ENCODE measurements at regions not wholly inside any gene's neighbourhood (a gene's known extent, or its start where the extent isn't known, plus 50 kb on each side); places are given as distances from the start of the nearest gene placed in this dataset.

GRCh38 chr12:78530100-78530765 lies 334.3 kb upstream of the SYT1 start:
- DNase-seq (ENCODE audit: low spot score), result no peak
- Histone ChIP-seq H3K9me3 (no peaks in the 10 kb centered on the region), H3K36me3 (no peaks in the 10 kb centered on the region), H3K27ac (no peak overlapping the region), H3K4me1 (replicated peaks) (no peaks in the 10 kb centered on the region), H3K4me3 (no peak overlapping the region), H3K27me3 (replicated peaks; ENCODE audit: insufficient read depth) (no peaks in the 10 kb centered on the region)
- TF ChIP-seq POLR2AphosphoS5 (IDR thresholded peaks at IDR 0.05) (no peak), POLR2A (IDR thresholded peaks at IDR 0.05) (no peak), CTCF (IDR thresholded peaks at IDR 0.05) (no peak)
- intact Hi-C loops (cut with DNase I), result no loop called here
- WGBS, result 77% methylated on average over 4 of the region's 4 CpGs

- TF ChIP-seq CTCF (IDR thresholded peaks at IDR 0.05) (no peak), POLR2A (IDR thresholded peaks at IDR 0.05) (no peak), POLR2AphosphoS5 (IDR thresholded peaks at IDR 0.05) (no peak)
- no peak overlapping the region for H3K27ac ChIP-seq
- WGBS, result 40% methylated on average over 2 of the region's 2 CpGs
- no peak for DNase-seq (ENCODE audit: low spot score)
- H3K4me1 ChIP-seq (replicated peaks), result no peaks in the 10 kb centered on the region
- no peaks in the 10 kb centered on the region for H3K36me3 ChIP-seq
- no peak overlapping the region for H3K4me3 ChIP-seq
- no peaks in the 10 kb centered on the region for H3K27me3 ChIP-seq (replicated peaks; ENCODE audit: insufficient read depth)
- no peaks in the 10 kb centered on the region for H3K9me3 ChIP-seq
- intact Hi-C loops (cut with DNase I), result no loop called here
Measured at GRCh38 chr12:78531831-78532458, 332.6 kb upstream of the SYT1 start.

GRCh38 chr12:78534311-78534710 lies 330.3 kb upstream of the SYT1 start:
- no peaks in the 10 kb centered on the region for H3K4me1 ChIP-seq (replicated peaks)
- TF ChIP-seq CTCF (IDR thresholded peaks at IDR 0.05) (no peak), POLR2A (IDR thresholded peaks at IDR 0.05) (no peak), POLR2AphosphoS5 (IDR thresholded peaks at IDR 0.05) (no peak)
- DNase-seq (ENCODE audit: low spot score), result no peak
- no peaks in the 10 kb centered on the region for H3K36me3 ChIP-seq
- 32% methylated on average over 1 of the region's 1 CpG for WGBS
- H3K4me3 ChIP-seq, result no peak overlapping the region
- H3K27me3 ChIP-seq (replicated peaks; ENCODE audit: insufficient read depth), result no peaks in the 10 kb centered on the region
- intact Hi-C loops (cut with DNase I), result no loop called here
- no peak overlapping the region for H3K27ac ChIP-seq
- no peaks in the 10 kb centered on the region for H3K9me3 ChIP-seq

- 67% methylated on average over 7 of the region's 7 CpGs for WGBS
Measured at GRCh38 chr12:78540606-78541336, 323.8 kb upstream of the SYT1 start.

More at GRCh38 chr12:78540606-78541336, 323.8 kb upstream of the SYT1 start:
- Histone ChIP-seq H3K9me3 (no peaks in the 10 kb centered on the region), H3K4me3 (no peak overlapping the region), H3K27ac (no peak overlapping the region), H3K27me3 (replicated peaks; ENCODE audit: insufficient read depth) (no peaks in the 10 kb centered on the region), H3K4me1 (replicated peaks) (no peaks in the 10 kb centered on the region), H3K36me3 (no peaks in the 10 kb centered on the region)
- DNase-seq (ENCODE audit: low spot score), result no peak
- intact Hi-C loops (cut with DNase I), result no loop called here
- TF ChIP-seq POLR2A (IDR thresholded peaks at IDR 0.05) (no peak), POLR2AphosphoS5 (IDR thresholded peaks at IDR 0.05) (no peak), CTCF (IDR thresholded peaks at IDR 0.05) (no peak)

All from prostate gland (tissue), 2 donors.